ENCODE measurements at regions not wholly inside any gene's neighbourhood (a gene's known extent, or its start where the extent isn't known, plus 50 kb on each side); places are given as distances from the start of the nearest gene placed in this dataset.

- TF ChIP-seq MYC (IDR thresholded peaks at IDR 0.05; ENCODE audit: borderline replicate concordance, low read length) = no peak
- TF ChIP-seq CTCF (IDR thresholded peaks at IDR 0.05) = no peak
- no peak for TF ChIP-seq RCOR1 (IDR thresholded peaks at IDR 0.05; ENCODE audit: low read depth, low read length)
- no peak for TF ChIP-seq JUN (IDR thresholded peaks at IDR 0.05)
- TF ChIP-seq CBX2 (IDR thresholded peaks at IDR 0.05; ENCODE audit: borderline replicate concordance, low read depth) = no peak
- no peak for TF ChIP-seq MAX (IDR thresholded peaks at IDR 0.05)
- TF ChIP-seq RNF2 (IDR thresholded peaks at IDR 0.05; ENCODE audit: borderline replicate concordance, low read depth) = no peak
These were observed 280.3 kb upstream of the SKOR2 start for GRCh38 chr18:47531717-47532116.

Data from A549 (cell line).